ENCODE measurements at regions not wholly inside any gene's neighbourhood (a gene's known extent, or its start where the extent isn't known, plus 50 kb on each side); places are given as distances from the start of the nearest gene placed in this dataset.

- no peak for DNase-seq
Measured at GRCh38 chrX:99705701-99706100, 704.4 kb downstream of the PCDH19 start.

- DNase-seq: no peak
Measured at GRCh38 chrX:99703473-99703872, 706.6 kb downstream of the PCDH19 start.

- DNase-seq: no peak
Measured at GRCh38 chrX:99698451-99698850, 711.6 kb downstream of the PCDH19 start.

- DNase-seq: no peak
Measured at GRCh38 chrX:99663136-99663535, 746.9 kb downstream of the PCDH19 start.

- DNase-seq: no peak
Measured at GRCh38 chrX:99654188-99654587, 755.9 kb downstream of the PCDH19 start.

GRCh38 chrX:99653352-99653751 lies 756.7 kb downstream of the PCDH19 start:
- DNase-seq: no peak

- DNase-seq: no peak
Measured at GRCh38 chrX:99613041-99613440, 797.0 kb downstream of the PCDH19 start.

- DNase-seq: no peak
Measured at GRCh38 chrX:99603091-99603814, 806.8 kb downstream of the PCDH19 start.

GRCh38 chrX:99602107-99602506 lies 808.0 kb downstream of the PCDH19 start:
- DNase-seq: no peak

GRCh38 chrX:99588936-99589335 lies 821.1 kb downstream of the PCDH19 start:
- no peak for DNase-seq

GRCh38 chrX:99572711-99573110 lies 837.4 kb downstream of the PCDH19 start:
- no peak for DNase-seq

- DNase-seq: no peak
Measured at GRCh38 chrX:99549381-99549780, 860.7 kb downstream of the PCDH19 start.

- DNase-seq: no peak
Measured at GRCh38 chrX:99522450-99522849, 887.6 kb downstream of the PCDH19 start.

GRCh38 chrX:99507768-99508167 lies 902.3 kb downstream of the PCDH19 start:
- DNase-seq: no peak

- no peak for DNase-seq
Measured at GRCh38 chrX:99495453-99495852, 914.6 kb downstream of the PCDH19 start.

- DNase-seq: no peak
Measured at GRCh38 chrX:99494668-99495067, 915.4 kb downstream of the PCDH19 start.

- no peak for DNase-seq
Measured at GRCh38 chrX:99480728-99481127, 929.3 kb downstream of the PCDH19 start.

GRCh38 chrX:99469439-99469838 lies 940.6 kb downstream of the PCDH19 start:
- DNase-seq: no peak

- no peak for DNase-seq
Measured at GRCh38 chrX:99468993-99469392, 941.1 kb downstream of the PCDH19 start.

GRCh38 chrX:99461223-99461622 lies 948.9 kb downstream of the PCDH19 start:
- no peak for DNase-seq

- DNase-seq: no peak
Measured at GRCh38 chrX:99445336-99445735, 964.7 kb downstream of the PCDH19 start.

GRCh38 chrX:99421796-99422195 lies 988.3 kb downstream of the PCDH19 start:
- DNase-seq: no peak

GRCh38 chrX:99415470-99415869 lies 994.6 kb downstream of the PCDH19 start:
- no peak for DNase-seq

- no peak for DNase-seq
Measured at GRCh38 chrX:99413317-99413716, 996.8 kb downstream of the PCDH19 start.

- DNase-seq: no peak
Measured at GRCh38 chrX:99398545-99398944, 1011.5 kb downstream of the PCDH19 start.
